ENCODE measurements at regions not wholly inside any gene's neighbourhood (a gene's known extent, or its start where the extent isn't known, plus 50 kb on each side); places are given as distances from the start of the nearest gene placed in this dataset.

GRCh38 chr4:23085249-23085568 is 392.5 kb downstream of the GBA3 start:
- ChIA-PET CTCF (no interaction called here), POLR2A (no interaction called here)
- no peaks in the 10 kb centered on the region for H3K27me3 ChIP-seq (replicated peaks in 1 of 4; ENCODE audit: control extremely low read depth in 1 of 4, control insufficient read depth in 3 of 4, insufficient read depth in 4 of 4, low read length in 3 of 4)
- DNase-seq (no peak), ATAC-seq (ENCODE audit: low read depth) (no peak)
- H3K27ac ChIP-seq (ENCODE audit: low read length in 2 of 2), result no peak overlapping the region
- Mint-ChIP-seq H3K27me3 (no peaks in the 10 kb centered on the region), H3K9me3 (ENCODE audit: insufficient read depth) (peaks cover 5% of the 10 kb centered on the region), H3K27ac (no peak overlapping the region), H3K4me1 (no peaks in the 10 kb centered on the region), H3K4me3 (no peak overlapping the region)
- H3K9me3 ChIP-seq (ENCODE audit: control extremely low read depth in 1 of 3, control insufficient read depth in 2 of 3, insufficient read depth in 1 of 3, low read length in 2 of 3), result peaks cover 2 to 4% (median 4%) of the 10 kb centered on the region in 3 donors
- no peak overlapping the region for H3K9ac ChIP-seq (ENCODE audit: low read length)
- no peaks in the 10 kb centered on the region for H3K79me2 ChIP-seq (ENCODE audit: control insufficient read depth, insufficient read depth, low read length)
- WGBS (ENCODE audit: insufficient coverage), result no CpG with 5 or more reads among the region's 2 CpGs
- no peak overlapping the region for H3K4me2 ChIP-seq (replicated peaks; ENCODE audit: low read depth, low read length, poor library complexity, severe bottlenecking)
- no peaks in the 10 kb centered on the region for H3K36me3 ChIP-seq (replicated peaks in 1 of 2; ENCODE audit: control extremely low read depth in 1 of 2, control insufficient read depth in 1 of 2, extremely low read depth in 1 of 2, insufficient read depth in 2 of 2, low read length in 1 of 2)
- H4K20me1 ChIP-seq (ENCODE audit: control insufficient read depth, insufficient read depth, low read length, poor library complexity, severe bottlenecking), result no peaks in the 10 kb centered on the region
- intact Hi-C loops (cut with micrococcal nuclease), result no loop called here
- TF ChIP-seq CTCF (IDR thresholded peaks at IDR 0.05) (no peak), EZH2 (IDR thresholded peaks at IDR 0.05; ENCODE audit: borderline replicate concordance, insufficient read depth, low read depth, low read length, poor library complexity, severe bottlenecking) (no peak)
- no peaks in the 10 kb centered on the region for H3K4me1 ChIP-seq (ENCODE audit: control insufficient read depth in 2 of 2, insufficient read depth in 2 of 2, low read length in 2 of 2)
- no peak overlapping the region for H2AFZ ChIP-seq (ENCODE audit: insufficient read depth, low read depth, low read length, poor library complexity, severe bottlenecking)
- H3K4me3 ChIP-seq (ENCODE audit: control extremely low read depth in 1 of 5, extremely low read depth in 1 of 5, insufficient read depth in 1 of 5, low read depth in 2 of 5, low read length in 4 of 5), result no peak overlapping the region

- Histone ChIP-seq H3K27me3 (replicated peaks in 1 of 4; ENCODE audit: control extremely low read depth in 1 of 4, control insufficient read depth in 3 of 4, insufficient read depth in 4 of 4, low read length in 3 of 4) (no peaks in the 10 kb centered on the region), H3K4me1 (ENCODE audit: control insufficient read depth in 2 of 2, insufficient read depth in 2 of 2, low read length in 2 of 2) (no peaks in the 10 kb centered on the region), H3K9me3 (ENCODE audit: control extremely low read depth in 1 of 3, control insufficient read depth in 2 of 3, insufficient read depth in 1 of 3, low read length in 2 of 3) (peaks cover 2 to 9% (median 4%) of the 10 kb centered on the region in 3 donors), H3K4me3 (ENCODE audit: control extremely low read depth in 1 of 5, extremely low read depth in 1 of 5, insufficient read depth in 1 of 5, low read depth in 2 of 5, low read length in 4 of 5) (no peak overlapping the region), H3K36me3 (replicated peaks in 1 of 2; ENCODE audit: control extremely low read depth in 1 of 2, control insufficient read depth in 1 of 2, extremely low read depth in 1 of 2, insufficient read depth in 2 of 2, low read length in 1 of 2) (no peaks in the 10 kb centered on the region), H3K9ac (ENCODE audit: low read length) (no peak overlapping the region), H4K20me1 (ENCODE audit: control insufficient read depth, insufficient read depth, low read length, poor library complexity, severe bottlenecking) (no peaks in the 10 kb centered on the region), H3K4me2 (replicated peaks; ENCODE audit: low read depth, low read length, poor library complexity, severe bottlenecking) (no peak overlapping the region), H3K27ac (ENCODE audit: low read length in 2 of 2) (no peak overlapping the region), H2AFZ (ENCODE audit: insufficient read depth, low read depth, low read length, poor library complexity, severe bottlenecking) (no peak overlapping the region), H3K79me2 (ENCODE audit: control insufficient read depth, insufficient read depth, low read length) (no peaks in the 10 kb centered on the region)
- Mint-ChIP-seq H3K27ac (no peak overlapping the region), H3K9me3 (ENCODE audit: insufficient read depth) (peaks cover 6% of the 10 kb centered on the region), H3K4me3 (no peak overlapping the region), H3K4me1 (no peaks in the 10 kb centered on the region), H3K27me3 (no peaks in the 10 kb centered on the region)
- ChIA-PET CTCF (no interaction called here), POLR2A (no interaction called here)
- intact Hi-C loops (cut with micrococcal nuclease), result no loop called here
- DNase-seq, result no peak
- TF ChIP-seq EZH2 (IDR thresholded peaks at IDR 0.05; ENCODE audit: borderline replicate concordance, insufficient read depth, low read depth, low read length, poor library complexity, severe bottlenecking) (no peak), CTCF (IDR thresholded peaks at IDR 0.05) (no peak)
- no peak for ATAC-seq (ENCODE audit: low read depth)
- no CpG with 5 or more reads among the region's 3 CpGs for WGBS (ENCODE audit: insufficient coverage)
Measured at GRCh38 chr4:23084559-23085248, 392.0 kb downstream of the GBA3 start.
